ENCODE measurements at regions not wholly inside any gene's neighbourhood (a gene's known extent, or its start where the extent isn't known, plus 50 kb on each side); places are given as distances from the start of the nearest gene placed in this dataset.

DNA sequence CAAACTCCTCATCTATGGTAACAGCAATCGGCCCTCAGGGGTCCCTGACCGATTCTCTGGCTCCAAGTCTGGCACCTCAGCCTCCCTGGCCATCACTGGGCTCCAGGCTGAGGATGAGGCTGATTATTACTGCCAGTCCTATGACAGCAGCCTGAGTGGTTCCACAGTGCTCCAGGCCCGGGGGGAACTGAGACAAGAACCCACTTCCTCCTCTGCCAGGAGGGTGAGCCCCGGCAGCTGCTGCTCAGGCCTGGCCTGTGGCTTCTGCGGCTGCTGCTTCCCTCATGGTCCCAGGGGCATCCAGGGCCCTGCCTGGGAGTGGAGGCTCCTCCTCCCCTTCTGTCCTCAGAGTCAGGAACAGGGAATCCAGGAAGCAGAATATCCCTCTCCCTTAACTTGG is 98.4 kb downstream of the ZNF280B start:
- Histone ChIP-seq H3K4me1 (no peaks in the 10 kb centered on the region), H3K27me3 (no peaks in the 10 kb centered on the region), H3K4me3 (no peak overlapping the region), H3K36me3 (no peaks in the 10 kb centered on the region), H3K9me3 (no peaks in the 10 kb centered on the region), H3K27ac (no peak overlapping the region)
- TF ChIP-seq CTCF (IDR thresholded peaks at IDR 0.05), result no peak
- peak; percentile 57 for DNase-seq (ENCODE audit: low spot score)

GRCh38 chr22:22410677-22411076 is 97.9 kb downstream of the ZNF280B start:
- Histone ChIP-seq H3K36me3 (no peaks in the 10 kb centered on the region), H3K27ac (no peak overlapping the region), H3K4me3 (no peak overlapping the region), H3K4me1 (no peaks in the 10 kb centered on the region), H3K27me3 (no peaks in the 10 kb centered on the region), H3K9me3 (no peaks in the 10 kb centered on the region)
- no peak for TF ChIP-seq CTCF (IDR thresholded peaks at IDR 0.05)
- DNase-seq (ENCODE audit: low spot score), result no peak

DNA sequence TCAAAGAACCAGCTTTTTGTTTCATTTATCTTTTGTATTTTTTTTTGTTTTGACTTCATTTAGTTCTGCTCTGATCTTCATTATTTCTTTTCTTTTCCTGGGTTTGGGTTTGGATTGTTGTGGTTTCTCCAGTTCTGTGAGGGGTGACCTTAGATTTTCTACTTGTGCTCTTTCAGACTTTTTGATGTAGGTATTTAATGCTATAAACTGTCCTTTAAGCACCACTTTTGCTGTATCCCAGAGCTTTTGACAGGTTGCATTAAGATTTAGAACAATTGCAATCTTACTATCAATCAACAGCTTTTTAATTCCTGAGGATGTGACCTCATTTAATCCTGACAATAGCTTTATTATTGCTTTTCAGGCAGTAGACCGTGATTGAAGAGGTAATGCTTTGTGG is 94.3 kb downstream of the ZNF280B start:
- DNase-seq (ENCODE audit: low spot score), result no peak
- Histone ChIP-seq H3K27me3 (no peaks in the 10 kb centered on the region), H3K36me3 (no peaks in the 10 kb centered on the region), H3K4me3 (no peak overlapping the region), H3K4me1 (no peaks in the 10 kb centered on the region), H3K9me3 (no peaks in the 10 kb centered on the region), H3K27ac (no peak overlapping the region)
- TF ChIP-seq CTCF (IDR thresholded peaks at IDR 0.05), result no peak

DNA sequence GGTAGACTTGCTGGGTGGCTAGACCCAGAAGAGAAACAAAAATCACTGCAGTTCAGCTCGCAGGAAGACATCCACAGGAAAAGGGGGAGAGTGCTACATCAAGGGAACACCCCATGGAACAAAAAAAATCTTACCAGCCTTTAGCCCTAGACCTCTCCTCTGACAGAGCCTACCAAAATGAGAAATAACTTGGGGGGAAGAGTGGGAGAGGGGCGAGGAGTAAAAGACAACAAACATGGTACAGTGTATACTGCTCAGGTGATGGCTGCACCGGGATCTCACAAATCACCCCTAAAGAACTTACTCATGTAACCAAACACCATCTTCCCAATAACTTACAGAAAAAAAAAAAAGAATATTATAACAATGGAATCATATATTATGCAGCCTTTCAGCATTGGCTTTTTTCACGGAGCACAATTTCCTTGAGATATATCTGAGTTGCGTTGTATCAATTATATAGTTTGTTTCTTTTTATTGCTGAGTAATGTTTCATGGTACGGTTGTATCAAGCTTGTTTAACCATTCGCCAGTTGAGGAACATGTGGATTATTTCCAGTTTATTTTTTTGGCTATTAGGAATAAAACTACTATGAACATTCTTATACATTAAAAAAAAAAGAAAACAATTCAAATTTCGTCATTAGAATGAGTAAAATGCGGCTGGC is 90.9 kb downstream of the ZNF280B start:
- no peak overlapping the region for H3K4me3 ChIP-seq
- no peaks in the 10 kb centered on the region for H3K27me3 ChIP-seq
- no peaks in the 10 kb centered on the region for H3K36me3 ChIP-seq
- TF ChIP-seq CTCF (IDR thresholded peaks at IDR 0.05), result no peak
- DNase-seq (ENCODE audit: low spot score), result no peak
- no peaks in the 10 kb centered on the region for H3K9me3 ChIP-seq
- H3K4me1 ChIP-seq, result no peaks in the 10 kb centered on the region
- H3K27ac ChIP-seq, result no peak overlapping the region

GRCh38 chr22:22418163-22418549 is 90.4 kb downstream of the ZNF280B start:
- Histone ChIP-seq H3K9me3 (no peaks in the 10 kb centered on the region), H3K36me3 (no peaks in the 10 kb centered on the region), H3K4me3 (no peak overlapping the region), H3K4me1 (no peaks in the 10 kb centered on the region), H3K27ac (no peak overlapping the region), H3K27me3 (no peaks in the 10 kb centered on the region)
- DNase-seq (ENCODE audit: low spot score), result no peak
- TF ChIP-seq CTCF (IDR thresholded peaks at IDR 0.05), result no peak

GRCh38 chr22:22418957-22419356 is 89.6 kb downstream of the ZNF280B start:
- Histone ChIP-seq H3K9me3 (no peaks in the 10 kb centered on the region), H3K4me1 (no peaks in the 10 kb centered on the region), H3K27me3 (no peaks in the 10 kb centered on the region), H3K36me3 (no peaks in the 10 kb centered on the region), H3K4me3 (no peak overlapping the region), H3K27ac (no peak overlapping the region)
- no peak for DNase-seq (ENCODE audit: low spot score)
- no peak for TF ChIP-seq CTCF (IDR thresholded peaks at IDR 0.05)
